ENCODE measurements at regions not wholly inside any gene's neighbourhood (a gene's known extent, or its start where the extent isn't known, plus 50 kb on each side); places are given as distances from the start of the nearest gene placed in this dataset.

DNA sequence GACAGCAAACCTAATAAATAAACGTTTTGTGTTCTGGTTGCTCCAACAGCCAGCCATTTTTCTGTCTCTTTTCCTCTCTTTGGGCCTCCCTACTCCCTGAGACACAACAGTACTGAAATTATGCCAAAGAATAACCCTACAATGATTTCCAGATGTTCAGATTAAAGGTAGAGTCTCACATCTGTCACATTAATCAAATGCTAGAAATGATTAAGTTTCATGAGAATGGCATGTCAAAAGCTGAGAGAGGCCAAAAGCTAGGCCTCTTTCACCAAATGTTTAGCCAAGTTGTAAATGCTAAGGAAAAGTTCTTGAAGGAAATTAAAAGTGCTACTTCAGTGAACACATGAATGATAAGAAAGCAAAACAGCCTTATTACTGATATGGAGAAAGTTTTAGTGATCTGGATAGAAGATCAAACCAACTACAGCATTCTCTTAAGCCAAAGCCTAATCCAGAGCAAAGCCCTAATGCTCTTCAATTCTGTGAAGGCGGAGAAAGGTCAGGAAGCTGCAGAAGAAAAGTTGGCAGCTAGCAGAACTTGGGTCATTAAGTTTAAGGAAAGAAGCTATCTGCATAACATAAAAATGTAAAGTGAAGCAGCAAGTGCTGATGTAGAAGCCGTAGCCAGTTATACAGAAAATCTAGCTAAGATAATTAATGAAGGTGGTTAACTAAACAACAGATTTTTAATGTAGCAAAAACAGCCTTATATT lies 182.1 kb upstream of the NUDT6 start:
- no peaks in the 10 kb centered on the region for H3K9me3 ChIP-seq
- H3K27ac ChIP-seq: no peak overlapping the region
- H3K4me3 ChIP-seq: no peak overlapping the region
- no peaks in the 10 kb centered on the region for H3K36me3 ChIP-seq (ENCODE audit: low read depth, missing control alignments)
- intact Hi-C loops (cut with DNase I; ENCODE audit: low total_unique reads): no loop called here
- peaks cover 3% of the 10 kb centered on the region for H3K4me1 ChIP-seq
- no peaks in the 10 kb centered on the region for H3K27me3 ChIP-seq
- no peak for TF ChIP-seq POLR2A (IDR thresholded peaks at IDR 0.05)
- TF ChIP-seq, protein P1, sequence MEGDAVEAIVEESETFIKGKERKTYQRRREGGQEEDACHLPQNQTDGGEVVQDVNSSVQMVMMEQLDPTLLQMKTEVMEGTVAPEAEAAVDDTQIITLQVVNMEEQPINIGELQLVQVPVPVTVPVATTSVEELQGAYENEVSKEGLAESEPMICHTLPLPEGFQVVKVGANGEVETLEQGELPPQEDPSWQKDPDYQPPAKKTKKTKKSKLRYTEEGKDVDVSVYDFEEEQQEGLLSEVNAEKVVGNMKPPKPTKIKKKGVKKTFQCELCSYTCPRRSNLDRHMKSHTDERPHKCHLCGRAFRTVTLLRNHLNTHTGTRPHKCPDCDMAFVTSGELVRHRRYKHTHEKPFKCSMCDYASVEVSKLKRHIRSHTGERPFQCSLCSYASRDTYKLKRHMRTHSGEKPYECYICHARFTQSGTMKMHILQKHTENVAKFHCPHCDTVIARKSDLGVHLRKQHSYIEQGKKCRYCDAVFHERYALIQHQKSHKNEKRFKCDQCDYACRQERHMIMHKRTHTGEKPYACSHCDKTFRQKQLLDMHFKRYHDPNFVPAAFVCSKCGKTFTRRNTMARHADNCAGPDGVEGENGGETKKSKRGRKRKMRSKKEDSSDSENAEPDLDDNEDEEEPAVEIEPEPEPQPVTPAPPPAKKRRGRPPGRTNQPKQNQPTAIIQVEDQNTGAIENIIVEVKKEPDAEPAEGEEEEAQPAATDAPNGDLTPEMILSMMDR (IDR thresholded peaks at IDR 0.05): no peak
- WGBS, 2 donors: 74 to 86% methylated on average over 3 of the region's 3 CpGs
- DNase-seq: no peak

DNA sequence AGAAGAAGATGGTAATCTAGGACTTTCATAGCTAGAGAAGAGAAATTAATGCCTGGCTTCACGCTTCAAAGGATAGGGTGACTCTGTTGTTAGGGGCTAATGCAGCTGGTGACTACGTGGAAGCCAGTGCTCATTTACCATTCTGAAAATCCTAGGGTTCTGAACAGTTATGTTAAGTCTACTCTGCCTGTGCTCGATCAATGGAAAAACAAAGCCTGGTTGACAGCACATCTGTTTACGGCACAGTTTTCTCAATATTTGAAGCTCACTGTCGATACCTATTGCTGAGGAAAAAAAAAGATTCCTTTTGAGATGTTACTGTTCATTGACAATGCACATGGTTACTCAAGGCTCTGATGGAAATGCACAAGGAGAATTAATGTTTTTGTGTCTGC lies 182.6 kb upstream of the NUDT6 start:
- 94 to 96% methylated on average over 5 of the region's 5 CpGs for WGBS, 2 donors
- TF ChIP-seq, protein P1 (IDR thresholded peaks at IDR 0.05): no peak
- TF ChIP-seq POLR2A (IDR thresholded peaks at IDR 0.05): no peak
- DNase-seq: no peak
- H3K9me3 ChIP-seq: no peaks in the 10 kb centered on the region
- H3K4me1 ChIP-seq: peaks cover 6% of the 10 kb centered on the region
- H3K27me3 ChIP-seq: no peaks in the 10 kb centered on the region
- intact Hi-C loops (cut with DNase I; ENCODE audit: low total_unique reads): no loop called here
- no peak overlapping the region for H3K4me3 ChIP-seq
- no peaks in the 10 kb centered on the region for H3K36me3 ChIP-seq (ENCODE audit: low read depth, missing control alignments)
- no peak overlapping the region for H3K27ac ChIP-seq

DNA sequence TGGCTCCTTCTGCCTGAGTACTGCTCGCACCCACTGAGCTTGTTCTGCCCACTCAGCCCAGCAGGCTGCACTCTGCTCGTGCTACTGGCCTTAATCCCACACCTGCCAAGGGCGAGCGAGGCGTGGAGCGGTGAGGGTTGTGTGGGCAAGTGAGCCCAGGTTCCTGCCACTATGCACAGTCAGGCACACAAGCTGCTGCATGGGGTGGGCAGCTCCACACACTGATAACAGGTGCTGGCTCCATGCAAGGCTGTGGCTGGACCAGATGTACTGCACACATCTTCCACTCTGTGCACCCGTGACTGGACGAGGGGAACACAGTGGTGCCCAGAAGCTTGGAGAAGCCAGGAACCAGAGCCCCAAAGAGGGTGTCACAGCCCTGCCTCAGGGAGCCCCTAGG lies 184.3 kb upstream of the NUDT6 start:
- Histone ChIP-seq H3K36me3 (ENCODE audit: low read depth, missing control alignments) (no peaks in the 10 kb centered on the region), H3K4me3 (no peak overlapping the region), H3K27me3 (no peaks in the 10 kb centered on the region), H3K4me1 (peaks cover 12% of the 10 kb centered on the region), H3K27ac (no peak overlapping the region), H3K9me3 (no peaks in the 10 kb centered on the region)
- intact Hi-C loops (cut with DNase I; ENCODE audit: low total_unique reads): no loop called here
- no peak for DNase-seq
- TF ChIP-seq, protein P1 (IDR thresholded peaks at IDR 0.05): no peak
- no peak for TF ChIP-seq POLR2A (IDR thresholded peaks at IDR 0.05)
- 98 to 100% methylated on average over 7 to 8 of the region's 8 CpGs for WGBS, 2 donors

DNA sequence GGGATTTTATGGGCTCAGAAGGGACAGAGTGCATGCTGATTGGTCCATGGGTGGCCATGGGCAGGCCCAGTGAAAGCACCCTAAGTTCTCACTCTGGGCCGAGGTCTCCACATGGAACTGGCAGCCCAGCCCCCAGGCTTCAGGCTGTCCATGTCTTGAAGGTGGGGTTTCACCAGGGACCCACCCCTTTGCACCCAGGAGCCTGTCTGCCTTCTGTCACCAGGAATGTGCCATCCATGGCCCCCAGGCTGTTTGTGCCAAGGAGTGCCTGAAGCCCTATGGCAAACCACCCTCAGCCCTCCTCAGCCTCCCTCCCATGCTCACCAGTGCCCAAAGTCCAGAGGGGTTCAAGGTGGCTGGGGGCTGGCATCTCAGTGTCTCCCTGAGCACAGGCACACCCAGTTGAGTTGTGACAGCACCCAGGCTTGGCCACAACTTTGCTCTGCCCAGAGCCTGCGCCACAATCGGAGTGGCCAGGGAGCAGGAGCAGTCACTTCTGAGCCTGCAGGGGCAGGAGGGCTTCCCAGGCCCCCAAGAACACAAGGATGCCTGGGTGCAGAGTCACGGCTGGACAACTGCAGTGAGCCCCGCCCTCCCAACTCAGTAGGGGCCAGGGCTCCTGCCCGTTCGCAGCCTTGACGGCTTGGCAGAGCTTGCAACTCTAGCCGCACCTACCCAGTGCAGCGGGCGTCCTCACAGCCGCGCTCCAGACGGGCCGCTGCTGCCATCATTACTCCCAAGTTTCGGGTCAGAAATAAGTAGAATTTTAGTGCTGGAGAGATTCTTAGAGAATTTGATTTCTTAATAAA lies 185.3 kb upstream of the NUDT6 start:
- Histone ChIP-seq H3K27ac (no peak overlapping the region), H3K4me3 (no peak overlapping the region), H3K27me3 (no peaks in the 10 kb centered on the region), H3K36me3 (ENCODE audit: low read depth, missing control alignments) (no peaks in the 10 kb centered on the region), H3K4me1 (peaks cover 12% of the 10 kb centered on the region), H3K9me3 (no peaks in the 10 kb centered on the region)
- intact Hi-C loops (cut with DNase I; ENCODE audit: low total_unique reads): no loop called here
- WGBS, 2 donors: 91 to 93% methylated on average over 13 to 16 of the region's 16 CpGs
- TF ChIP-seq, protein P1 (IDR thresholded peaks at IDR 0.05): no peak
- TF ChIP-seq POLR2A (IDR thresholded peaks at IDR 0.05): no peak
- DNase-seq: no peak

Data from testis (tissue), 2 donors.